GM10248 (cell line): ENCODE measurements at regions not wholly inside any gene's neighbourhood (a gene's known extent, or its start where the extent isn't known, plus 50 kb on each side); places are given as distances from the start of the nearest gene placed in this dataset.

ENCODE experiments used
- CTCF ChIA-PET: fragments of 300-600 bp; sonication (Branson Sonifier 250); formaldehyde crosslinking; extraction: SDS; loops from one replicate; lab custom pipeline; 2021; ENCODE audit warnings: antibody characterized with exemption; lab: Yijun Ruan, JAX
- POLR2A ChIA-PET: fragments of 350-650 bp; sonication (Branson Sonifier 250); formaldehyde crosslinking; extraction: SDS; loops from one replicate; lab custom pipeline; 2020; ENCODE audit warnings: antibody characterized with exemption; lab: Yijun Ruan, JAX
- DNase-seq: peaks from one replicate; pipeline ENCODE4 v3.0.0; 2012; ENCODE audit errors: extremely low spot score
- TF ChIP-seq, protein P1 (sequence below): IDR thresholded peaks from 2 replicates; pipeline ENCODE4 v1.5.1; 2012; ENCODE audit warnings: mild to moderate bottlenecking, low read depth; ENCODE audit errors: extremely low read depth, missing control alignments, control extremely low read depth

DNA sequence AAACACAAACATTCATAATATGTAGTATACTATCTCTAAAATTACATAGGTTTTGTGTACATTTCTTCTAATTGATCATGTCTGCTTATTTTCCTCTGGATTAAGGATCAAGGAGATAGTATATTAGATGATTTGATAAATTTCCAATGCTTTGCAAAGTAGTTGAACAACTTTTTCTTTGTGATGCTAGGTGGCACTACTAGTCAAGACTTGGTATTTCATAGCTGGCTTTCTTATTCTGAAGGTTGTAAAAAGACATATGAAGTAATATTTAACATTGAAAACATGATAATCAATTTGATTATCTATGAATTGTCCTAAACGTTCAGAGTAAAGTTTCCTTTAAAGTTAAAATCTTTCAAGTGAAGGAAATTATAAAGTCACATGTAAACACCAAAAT lies 106.1 kb upstream of the FGF10 start:
- TF ChIP-seq, protein P1, sequence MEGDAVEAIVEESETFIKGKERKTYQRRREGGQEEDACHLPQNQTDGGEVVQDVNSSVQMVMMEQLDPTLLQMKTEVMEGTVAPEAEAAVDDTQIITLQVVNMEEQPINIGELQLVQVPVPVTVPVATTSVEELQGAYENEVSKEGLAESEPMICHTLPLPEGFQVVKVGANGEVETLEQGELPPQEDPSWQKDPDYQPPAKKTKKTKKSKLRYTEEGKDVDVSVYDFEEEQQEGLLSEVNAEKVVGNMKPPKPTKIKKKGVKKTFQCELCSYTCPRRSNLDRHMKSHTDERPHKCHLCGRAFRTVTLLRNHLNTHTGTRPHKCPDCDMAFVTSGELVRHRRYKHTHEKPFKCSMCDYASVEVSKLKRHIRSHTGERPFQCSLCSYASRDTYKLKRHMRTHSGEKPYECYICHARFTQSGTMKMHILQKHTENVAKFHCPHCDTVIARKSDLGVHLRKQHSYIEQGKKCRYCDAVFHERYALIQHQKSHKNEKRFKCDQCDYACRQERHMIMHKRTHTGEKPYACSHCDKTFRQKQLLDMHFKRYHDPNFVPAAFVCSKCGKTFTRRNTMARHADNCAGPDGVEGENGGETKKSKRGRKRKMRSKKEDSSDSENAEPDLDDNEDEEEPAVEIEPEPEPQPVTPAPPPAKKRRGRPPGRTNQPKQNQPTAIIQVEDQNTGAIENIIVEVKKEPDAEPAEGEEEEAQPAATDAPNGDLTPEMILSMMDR = no peak
- CTCF ChIA-PET = interaction anchor here (1.1 kb wide), 1 partner anchor 135 kb away, joined by 3 read pairs; no protein-coding TSS in a partner anchor
- DNase-seq = no peak
- POLR2A ChIA-PET = no interaction called here

- ChIA-PET CTCF (interaction anchor here (1.0 to 1.3 kb wide), 3 partner anchors 9 to 14 kb away, joined by 3 read pairs; no protein-coding TSS in a partner anchor), POLR2A (no interaction called here)
These were observed 100.5 kb upstream of the FGF10 start for GRCh38 chr5:44489759-44490158.

DNA sequence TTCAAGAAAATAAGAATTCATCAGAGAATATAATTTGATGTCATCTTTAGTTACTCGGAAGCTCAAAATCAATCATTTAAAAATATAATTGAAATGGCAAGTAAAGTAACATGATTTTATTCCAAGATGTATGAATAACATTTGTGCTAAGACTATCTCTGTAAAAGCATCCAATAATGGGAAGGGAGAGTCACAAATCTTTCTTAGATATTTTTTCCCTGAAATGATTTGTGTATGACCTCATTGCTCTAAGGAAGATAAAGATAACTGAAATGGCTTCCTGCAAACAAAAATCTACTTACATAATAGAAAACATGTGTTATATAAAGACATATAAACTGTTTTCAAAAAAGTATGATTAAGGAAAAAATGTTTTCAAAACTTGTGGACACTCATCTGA lies 97.4 kb upstream of the FGF10 start:
- ChIA-PET CTCF (interaction anchor here (0.8 kb wide), 1 partner anchor 9 kb away, joined by 5 read pairs; no protein-coding TSS in a partner anchor), POLR2A (no interaction called here)
- TF ChIP-seq, protein P1 = no peak
- no peak for DNase-seq

More at GRCh38 chr5:44489759-44490158, 100.5 kb upstream of the FGF10 start:
- no peak for DNase-seq
- TF ChIP-seq, protein P1 = no peak

GRCh38 chr5:44454002-44454401 lies 64.8 kb upstream of the FGF10 start:
- ChIA-PET CTCF (interaction anchor here (1.1 to 1.5 kb wide), 2 partner anchors 11 to 35 kb away, joined by 4 read pairs; no protein-coding TSS in a partner anchor), POLR2A (no interaction called here)
- TF ChIP-seq, protein P1 = no peak
- no peak for DNase-seq

DNA sequence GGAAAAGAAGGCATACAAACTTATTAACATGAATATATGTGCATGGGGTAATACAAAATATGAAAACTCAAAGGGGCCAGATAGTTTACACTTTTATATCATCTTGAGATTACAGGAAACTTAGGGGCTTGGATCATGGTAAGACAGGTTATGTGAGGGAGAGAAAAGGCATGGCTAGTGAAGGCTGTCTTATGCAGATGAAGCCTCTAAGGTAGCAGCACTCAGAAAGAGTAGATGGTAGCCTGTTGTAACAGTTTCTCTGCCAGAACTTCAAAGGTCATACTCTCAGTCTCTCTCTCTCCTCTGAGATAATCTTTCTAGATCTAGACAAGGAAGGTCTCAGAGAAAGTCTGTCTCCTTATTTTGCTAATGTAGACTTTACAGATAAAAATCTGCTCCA lies 57.2 kb upstream of the FGF10 start:
- POLR2A ChIA-PET = no interaction called here
- CTCF ChIA-PET = no interaction called here
- DNase-seq = no peak
- TF ChIP-seq, protein P1 = no peak

GRCh38 chr5:44443172-44443571 lies 54.0 kb upstream of the FGF10 start:
- TF ChIP-seq, protein P1 = no peak
- no peak for DNase-seq
- POLR2A ChIA-PET = no interaction called here
- CTCF ChIA-PET = interaction anchor here (1.3 to 1.5 kb wide), 2 partner anchors 10 to 16 kb away, joined by 3 to 4 read pairs; no protein-coding TSS in a partner anchor
